ENCODE measurements at regions not wholly inside any gene's neighbourhood (a gene's known extent, or its start where the extent isn't known, plus 50 kb on each side); places are given as distances from the start of the nearest gene placed in this dataset.

- TF ChIP-seq, protein P1, sequence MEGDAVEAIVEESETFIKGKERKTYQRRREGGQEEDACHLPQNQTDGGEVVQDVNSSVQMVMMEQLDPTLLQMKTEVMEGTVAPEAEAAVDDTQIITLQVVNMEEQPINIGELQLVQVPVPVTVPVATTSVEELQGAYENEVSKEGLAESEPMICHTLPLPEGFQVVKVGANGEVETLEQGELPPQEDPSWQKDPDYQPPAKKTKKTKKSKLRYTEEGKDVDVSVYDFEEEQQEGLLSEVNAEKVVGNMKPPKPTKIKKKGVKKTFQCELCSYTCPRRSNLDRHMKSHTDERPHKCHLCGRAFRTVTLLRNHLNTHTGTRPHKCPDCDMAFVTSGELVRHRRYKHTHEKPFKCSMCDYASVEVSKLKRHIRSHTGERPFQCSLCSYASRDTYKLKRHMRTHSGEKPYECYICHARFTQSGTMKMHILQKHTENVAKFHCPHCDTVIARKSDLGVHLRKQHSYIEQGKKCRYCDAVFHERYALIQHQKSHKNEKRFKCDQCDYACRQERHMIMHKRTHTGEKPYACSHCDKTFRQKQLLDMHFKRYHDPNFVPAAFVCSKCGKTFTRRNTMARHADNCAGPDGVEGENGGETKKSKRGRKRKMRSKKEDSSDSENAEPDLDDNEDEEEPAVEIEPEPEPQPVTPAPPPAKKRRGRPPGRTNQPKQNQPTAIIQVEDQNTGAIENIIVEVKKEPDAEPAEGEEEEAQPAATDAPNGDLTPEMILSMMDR (IDR thresholded peaks at IDR 0.05), result no peak
- TF ChIP-seq POLR2A (IDR thresholded peaks at IDR 0.05), result no peak
Measured at GRCh38 chr5:96259151-96259772, 173.8 kb downstream of the PCSK1 start.

All from lower leg skin (tissue), 3 donors.